Muscle of back (tissue), 3 donors: ENCODE measurements at regions not wholly inside any gene's neighbourhood (a gene's known extent, or its start where the extent isn't known, plus 50 kb on each side); places are given as distances from the start of the nearest gene placed in this dataset.
"Not testable (repeated sequence)": the region's sequence is repeated elsewhere in the genome, so short reads cannot be mapped to it uniquely, and the experiment has no call there.

Source experiments
- DNase-seq, 3 donors: peaks; one replicate each; pipeline versions ENCODE4 v3.0.0 to v3.0.0-alpha.2; 2013

GRCh38 chr1:213464786-213465460, 413.9 kb downstream of the RPS6KC1 start:
- DNase-seq: no peak

GRCh38 chr1:213466541-213466940, 415.5 kb downstream of the RPS6KC1 start:
- no peak for DNase-seq

- peak; percentile 24 to 46 (median 42) for DNase-seq
Measured at GRCh38 chr1:213474054-213474453, 423.0 kb downstream of the RPS6KC1 start.

GRCh38 chr1:213481395-213481794, 430.4 kb downstream of the RPS6KC1 start:
- DNase-seq: no peak

- no peak for DNase-seq
Measured at GRCh38 chr1:213484333-213484732, 433.3 kb downstream of the RPS6KC1 start.

GRCh38 chr1:213484758-213485157, 433.7 kb downstream of the RPS6KC1 start:
- no peak for DNase-seq

- no peak for DNase-seq
Measured at GRCh38 chr1:213486488-213486887, 435.4 kb downstream of the RPS6KC1 start.

- DNase-seq: no peak
Measured at GRCh38 chr1:213491468-213491867, 440.4 kb downstream of the RPS6KC1 start.

GRCh38 chr1:213492161-213493041, 441.4 kb downstream of the RPS6KC1 start:
- no peak for DNase-seq

GRCh38 chr1:213499444-213499843, 448.4 kb downstream of the RPS6KC1 start:
- no peak for DNase-seq

GRCh38 chr1:213507472-213508223, 456.6 kb downstream of the RPS6KC1 start:
- DNase-seq: no peak

- no peak for DNase-seq
Measured at GRCh38 chr1:213511173-213511572, 460.1 kb downstream of the RPS6KC1 start.

GRCh38 chr1:213512316-213512715, 461.3 kb downstream of the RPS6KC1 start:
- DNase-seq: no peak

- no peak for DNase-seq
Measured at GRCh38 chr1:213513006-213513405, 462.0 kb downstream of the RPS6KC1 start.

- DNase-seq: not testable (repeated sequence)
Measured at GRCh38 chr1:213514408-213515179, 463.6 kb downstream of the RPS6KC1 start.

GRCh38 chr1:213519098-213519497, 468.1 kb downstream of the RPS6KC1 start:
- no peak for DNase-seq

- DNase-seq: no peak
Measured at GRCh38 chr1:213521206-213521605, 466.6 kb upstream of the PROX1 start.

GRCh38 chr1:213523781-213524398, 463.9 kb upstream of the PROX1 start:
- DNase-seq: no peak

- no peak for DNase-seq
Measured at GRCh38 chr1:213526306-213526705, 461.5 kb upstream of the PROX1 start.

GRCh38 chr1:213530611-213531320, 457.0 kb upstream of the PROX1 start:
- DNase-seq: no peak
